Central memory CD8-positive, alpha-beta T cell (primary cell): ENCODE measurements at regions not wholly inside any gene's neighbourhood (a gene's known extent, or its start where the extent isn't known, plus 50 kb on each side); places are given as distances from the start of the nearest gene placed in this dataset.

ENCODE experiments used
- ATAC-seq: fragments of 150-1000 bp; cut with Tn5 transposase; replicated peaks from 2 replicates; pipeline ENCODE4 v1.10.0; 2022; ENCODE audit warnings: mild to moderate bottlenecking, moderate FRiP score, moderate number of reproducible peaks; ENCODE audit not compliant: poor library complexity, severe bottlenecking; ENCODE audit errors: extremely low read depth
- DNase-seq, 2 donors: peaks; one replicate each; pipeline ENCODE4 v3.0.0; 2021; ENCODE audit warnings: low spot score in 2 of 2
- H3K27ac Mint-ChIP-seq: one replicate; pipeline ENCODE4 v1.8.0; 2022; ENCODE audit warnings: low read depth, mild to moderate bottlenecking, moderate library complexity, mixed read lengths
- H3K27me3 Mint-ChIP-seq: one replicate; pipeline ENCODE4 v1.8.0; 2022; ENCODE audit warnings: mixed read lengths
- H3K36me3 Mint-ChIP-seq: one replicate; pipeline ENCODE4 v1.8.0; 2022; ENCODE audit warnings: mild to moderate bottlenecking, moderate library complexity, mixed read lengths; ENCODE audit not compliant: insufficient read depth
- H3K4me1 Mint-ChIP-seq: one replicate; pipeline ENCODE4 v1.8.0; 2022; ENCODE audit warnings: mixed read lengths
- H3K4me3 Mint-ChIP-seq: one replicate; pipeline ENCODE4 v1.8.0; 2022; ENCODE audit warnings: mild to moderate bottlenecking, moderate library complexity, mixed read lengths
- H3K9me3 Mint-ChIP-seq: one replicate; pipeline ENCODE4 v1.8.0; 2022; ENCODE audit warnings: mixed read lengths

DNA sequence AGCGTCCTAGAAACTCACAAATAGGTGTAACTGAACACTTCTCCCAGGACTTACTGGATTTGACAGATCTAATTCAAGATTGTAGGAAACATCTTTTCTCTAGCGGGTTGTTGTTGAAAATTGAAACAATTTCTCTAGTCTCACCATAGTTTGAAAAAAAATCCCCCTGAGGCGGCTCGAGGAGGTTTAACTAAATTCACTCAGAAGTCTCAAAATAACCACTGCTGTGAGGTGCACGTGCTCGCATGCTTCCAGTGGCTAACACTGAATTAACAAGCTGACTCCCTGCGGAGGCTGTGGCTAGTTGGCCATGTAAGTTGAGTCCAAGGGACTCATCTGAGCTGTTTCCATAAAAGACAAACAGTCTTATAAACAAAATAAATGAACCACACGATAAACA, 503.9 kb downstream of the OCA2 start:
- no peak overlapping the region for H3K27ac Mint-ChIP-seq
- no peak overlapping the region for H3K4me3 Mint-ChIP-seq
- no peak for ATAC-seq
- no peaks in the 10 kb centered on the region for H3K36me3 Mint-ChIP-seq
- no peaks in the 10 kb centered on the region for H3K27me3 Mint-ChIP-seq
- H3K9me3 Mint-ChIP-seq = peaks cover 30% of the 10 kb centered on the region
- no peaks in the 10 kb centered on the region for H3K4me1 Mint-ChIP-seq
- DNase-seq = no peak

DNA sequence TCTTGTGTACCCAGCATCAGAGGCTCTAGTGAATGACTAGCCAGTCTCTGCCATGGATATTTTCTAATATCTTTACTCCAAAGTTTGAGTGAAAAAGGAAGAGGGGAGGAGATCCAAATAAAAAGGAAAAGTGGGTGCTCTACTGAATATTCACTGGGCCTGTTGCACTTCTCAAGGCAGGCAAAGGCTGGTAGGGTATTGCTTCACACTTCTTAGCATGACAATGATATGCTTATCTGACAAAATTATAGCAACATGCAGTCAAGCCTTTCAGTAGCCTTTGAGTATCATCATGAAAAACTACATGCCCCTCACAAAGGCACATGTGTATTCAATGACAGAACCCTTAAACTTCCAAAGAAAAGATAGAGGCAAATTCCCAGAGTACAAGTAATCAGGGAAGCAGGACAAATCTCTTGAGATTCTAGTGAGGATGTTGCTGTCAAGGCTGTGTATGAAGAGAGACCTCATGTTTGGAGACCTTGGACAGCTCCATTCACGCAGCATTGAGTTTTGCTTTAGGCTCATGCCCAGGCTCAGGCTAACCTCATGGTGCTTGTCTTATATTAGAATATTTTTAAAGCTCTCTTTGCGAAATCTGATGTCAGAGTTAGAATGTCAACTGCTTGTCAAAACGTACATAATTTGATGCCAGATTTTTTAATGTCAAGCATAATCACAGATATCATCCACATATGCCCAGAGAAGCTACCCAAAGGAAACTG, 506.9 kb downstream of the OCA2 start:
- Mint-ChIP-seq H3K36me3 (no peaks in the 10 kb centered on the region), H3K4me1 (no peaks in the 10 kb centered on the region), H3K9me3 (peaks cover 27% of the 10 kb centered on the region), H3K27ac (no peak overlapping the region), H3K4me3 (no peak overlapping the region), H3K27me3 (no peaks in the 10 kb centered on the region)
- no peak for ATAC-seq
- no peak for DNase-seq
